ENCODE measurements at regions not wholly inside any gene's neighbourhood (a gene's known extent, or its start where the extent isn't known, plus 50 kb on each side); places are given as distances from the start of the nearest gene placed in this dataset.

DNA sequence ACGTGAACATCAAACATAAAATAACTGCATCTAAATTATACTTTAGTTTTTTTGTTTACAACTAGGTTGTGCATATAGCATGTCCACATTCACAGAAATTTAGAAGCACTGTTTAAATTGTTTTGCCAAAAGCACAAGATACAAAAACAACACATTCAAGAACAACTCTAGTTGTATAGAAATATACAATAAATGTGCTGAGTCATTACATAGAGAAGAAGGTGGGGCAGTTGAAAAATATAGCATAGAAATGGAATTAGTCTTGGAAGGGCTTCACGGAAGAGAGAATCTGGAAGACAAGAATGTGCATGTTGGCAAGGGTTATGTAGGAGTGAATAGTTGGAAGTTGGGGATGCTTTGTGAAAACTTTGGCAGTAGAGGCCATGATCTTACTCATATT is 239.0 kb upstream of the GLRA2 start:
- Mint-ChIP-seq H3K27me3 (ENCODE audit: unreplicated experiment) (no peaks in the 10 kb centered on the region), H3K4me3 (ENCODE audit: unreplicated experiment) (no peak overlapping the region), H3K27ac (ENCODE audit: unreplicated experiment) (no peak overlapping the region), H3K9me3 (ENCODE audit: unreplicated experiment) (peaks cover 31% of the 10 kb centered on the region), H3K36me3 (ENCODE audit: unreplicated experiment) (no peaks in the 10 kb centered on the region), H3K4me1 (ENCODE audit: unreplicated experiment) (no peaks in the 10 kb centered on the region)
- no peak for DNase-seq (ENCODE audit: extremely low spot score, unreplicated experiment)
- TF ChIP-seq CTCF (IDR thresholded peaks at IDR 0.05), result no peak

GRCh38 chrX:14274691-14275090 is 245.0 kb upstream of the GEMIN8 start:
- no peak for DNase-seq (ENCODE audit: extremely low spot score, unreplicated experiment)
- Mint-ChIP-seq H3K4me1 (ENCODE audit: unreplicated experiment) (no peaks in the 10 kb centered on the region), H3K4me3 (ENCODE audit: unreplicated experiment) (no peak overlapping the region), H3K9me3 (ENCODE audit: unreplicated experiment) (peaks cover 31% of the 10 kb centered on the region), H3K27me3 (ENCODE audit: unreplicated experiment) (no peaks in the 10 kb centered on the region), H3K27ac (ENCODE audit: unreplicated experiment) (no peak overlapping the region), H3K36me3 (ENCODE audit: unreplicated experiment) (no peaks in the 10 kb centered on the region)
- TF ChIP-seq CTCF (IDR thresholded peaks at IDR 0.05), result no peak

DNA sequence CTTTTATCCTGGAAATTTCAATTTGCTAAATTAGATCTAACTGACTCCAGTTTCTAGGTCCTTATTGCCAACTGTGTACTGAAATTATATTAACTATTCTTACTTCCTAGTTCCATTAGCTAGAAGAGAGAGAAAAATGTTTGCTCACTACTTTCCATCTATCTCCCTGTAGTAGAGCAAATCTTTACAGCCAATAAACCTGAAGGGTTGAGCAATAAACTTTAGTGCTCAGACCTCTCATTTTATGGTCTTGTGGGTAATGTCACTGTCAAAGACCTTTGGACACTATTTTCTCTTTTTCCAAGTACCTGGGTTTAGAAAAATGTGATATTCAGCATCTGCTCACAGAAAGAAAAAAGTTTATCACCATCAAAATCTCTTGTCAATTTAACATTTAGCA is 237.5 kb upstream of the GEMIN8 start:
- Mint-ChIP-seq H3K9me3 (ENCODE audit: unreplicated experiment) (peaks cover 24% of the 10 kb centered on the region), H3K27me3 (ENCODE audit: unreplicated experiment) (no peaks in the 10 kb centered on the region), H3K36me3 (ENCODE audit: unreplicated experiment) (no peaks in the 10 kb centered on the region), H3K27ac (ENCODE audit: unreplicated experiment) (no peak overlapping the region), H3K4me1 (ENCODE audit: unreplicated experiment) (no peaks in the 10 kb centered on the region), H3K4me3 (ENCODE audit: unreplicated experiment) (no peak overlapping the region)
- no peak for DNase-seq (ENCODE audit: extremely low spot score, unreplicated experiment)
- no peak for TF ChIP-seq CTCF (IDR thresholded peaks at IDR 0.05)

DNA sequence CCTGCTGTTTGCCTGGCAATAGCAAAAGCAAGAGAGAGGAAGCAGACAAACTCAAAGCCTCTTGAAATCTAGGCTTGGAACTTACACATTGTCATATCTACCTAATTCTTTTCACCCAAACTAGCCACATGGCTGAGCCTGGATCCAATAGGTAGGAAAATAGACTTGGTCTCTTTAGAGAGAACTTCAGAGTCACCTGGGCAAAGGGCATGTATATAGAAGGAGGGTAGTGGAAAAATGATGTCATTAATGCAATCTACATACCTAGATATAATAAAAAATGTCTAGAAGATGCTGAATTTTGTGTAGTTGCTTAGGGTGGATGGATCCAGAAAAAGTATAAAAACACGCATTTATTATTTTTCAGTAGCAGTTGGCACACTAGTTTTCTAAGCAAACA is 237.0 kb upstream of the GEMIN8 start:
- Mint-ChIP-seq H3K4me1 (ENCODE audit: unreplicated experiment) (no peaks in the 10 kb centered on the region), H3K27me3 (ENCODE audit: unreplicated experiment) (no peaks in the 10 kb centered on the region), H3K36me3 (ENCODE audit: unreplicated experiment) (no peaks in the 10 kb centered on the region), H3K9me3 (ENCODE audit: unreplicated experiment) (peaks cover 24% of the 10 kb centered on the region), H3K4me3 (ENCODE audit: unreplicated experiment) (no peak overlapping the region), H3K27ac (ENCODE audit: unreplicated experiment) (no peak overlapping the region)
- no peak for TF ChIP-seq CTCF (IDR thresholded peaks at IDR 0.05)
- DNase-seq (ENCODE audit: extremely low spot score, unreplicated experiment), result no peak

- no peak for TF ChIP-seq CTCF (IDR thresholded peaks at IDR 0.05)
- H3K4me1 Mint-ChIP-seq (ENCODE audit: unreplicated experiment), result no peaks in the 10 kb centered on the region
- H3K4me3 Mint-ChIP-seq (ENCODE audit: unreplicated experiment), result no peak overlapping the region
- no peaks in the 10 kb centered on the region for H3K27me3 Mint-ChIP-seq (ENCODE audit: unreplicated experiment)
- peaks cover 6% of the 10 kb centered on the region for H3K9me3 Mint-ChIP-seq (ENCODE audit: unreplicated experiment)
- no peaks in the 10 kb centered on the region for H3K36me3 Mint-ChIP-seq (ENCODE audit: unreplicated experiment)
- no peak for DNase-seq (ENCODE audit: extremely low spot score, unreplicated experiment)
- H3K27ac Mint-ChIP-seq (ENCODE audit: unreplicated experiment), result no peak overlapping the region
These were observed 214.1 kb upstream of the GEMIN8 start for GRCh38 chrX:14243823-14244222.

Measured in osteocyte (in vitro differentiated cells).